MCF 10A (cell line): ENCODE measurements at regions not wholly inside any gene's neighbourhood (a gene's known extent, or its start where the extent isn't known, plus 50 kb on each side); places are given as distances from the start of the nearest gene placed in this dataset.

Experiments used
- BruUV-seq: library from RNA; stranded (reverse); fragments of 400-500 nt; replicated peaks from 2 replicates; lab custom pipeline; 2021; lab: Mats Ljungman, UMichigan
- CTCF ChIA-PET: fragments of 300-600 bp; sonication (Branson Sonifier 250); formaldehyde crosslinking; extraction: SDS; loops from one replicate; lab custom pipeline; 2021; ENCODE audit warnings: antibody characterized with exemption, inconsistent platforms; lab: Yijun Ruan, JAX
- POLR2A ChIA-PET: fragments of 300-600, 350-650 bp; sonication (Branson Sonifier 250); formaldehyde crosslinking; extraction: SDS; loops from one replicate; lab custom pipeline; 2020; ENCODE audit warnings: antibody characterized with exemption, inconsistent platforms; lab: Yijun Ruan, JAX
- DNase-seq: peaks from one replicate; pipeline ENCODE4 v3.0.0-alpha.2; 2018; ENCODE audit not compliant: unreplicated experiment
- H3K27ac Mint-ChIP-seq: one replicate; pipeline ENCODE4 v1.8.0; 2022; ENCODE audit warnings: mild to moderate bottlenecking, low read depth, mixed read lengths; ENCODE audit not compliant: unreplicated experiment
- H3K27me3 Mint-ChIP-seq: one replicate; pipeline ENCODE4 v1.8.0; 2022; ENCODE audit warnings: mixed read lengths; ENCODE audit not compliant: insufficient read depth, unreplicated experiment
- H3K36me3 Mint-ChIP-seq: one replicate; pipeline ENCODE4 v1.8.0; 2022; ENCODE audit warnings: mild to moderate bottlenecking, moderate library complexity, mixed read lengths; ENCODE audit not compliant: insufficient read depth, unreplicated experiment
- H3K4me1 Mint-ChIP-seq: one replicate; pipeline ENCODE4 v1.8.0; 2022; ENCODE audit warnings: mixed read lengths; ENCODE audit not compliant: insufficient read depth, unreplicated experiment
- H3K4me3 Mint-ChIP-seq: one replicate; pipeline ENCODE4 v1.8.0; 2022; ENCODE audit warnings: mild to moderate bottlenecking, moderate library complexity, mixed read lengths; ENCODE audit not compliant: unreplicated experiment
- H3K9me3 Mint-ChIP-seq: one replicate; pipeline ENCODE4 v1.8.0; 2022; ENCODE audit warnings: mixed read lengths; ENCODE audit not compliant: unreplicated experiment
- intact Hi-C: fragments of 100-400 bp; cut with micrococcal nuclease; formaldehyde crosslinking; loops from 2 replicates; pipeline ENCODE4 v1.14.1; 2022
- TF ChIP-seq, protein P1 (sequence below): fragments of 200-600 bp; IDR thresholded peaks from one replicate; pipeline ENCODE4 v1.8.0; 2022; ENCODE audit warnings: antibody characterized with exemption, mild to moderate bottlenecking; ENCODE audit not compliant: unreplicated experiment

DNA sequence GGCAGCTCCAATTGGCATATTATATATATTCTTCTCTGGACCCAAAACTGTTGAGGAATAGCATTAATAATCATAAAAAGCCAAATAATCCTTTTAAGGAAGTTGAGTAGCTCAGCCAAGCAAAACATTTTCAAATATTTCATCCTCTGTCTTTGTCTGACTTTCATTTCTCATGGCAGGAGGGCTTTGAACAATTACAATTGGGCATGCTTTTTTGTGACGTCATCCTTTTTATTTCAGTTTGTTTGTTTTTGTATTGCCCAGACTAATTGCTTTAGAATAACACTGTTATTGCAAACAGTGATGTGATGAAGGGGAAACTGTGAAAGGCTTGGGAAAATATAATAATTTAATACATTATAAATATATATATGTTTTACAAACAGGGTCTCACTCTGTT, 65.2 kb upstream of the MAP1B start:
- Mint-ChIP-seq H3K9me3 (peaks cover under 1% of the 10 kb centered on the region), H3K4me3 (no peak overlapping the region), H3K27ac (no peak overlapping the region), H3K4me1 (peaks cover 3% of the 10 kb centered on the region), H3K27me3 (peaks cover 45% of the 10 kb centered on the region), H3K36me3 (no peaks in the 10 kb centered on the region)
- POLR2A ChIA-PET, result interaction anchor here (0.7 kb wide), 1 partner anchor 12 kb away, joined by 4 read pairs; no protein-coding TSS in a partner anchor
- BruUV-seq, result no TSS peak
- no peak for DNase-seq
- TF ChIP-seq, protein P1, sequence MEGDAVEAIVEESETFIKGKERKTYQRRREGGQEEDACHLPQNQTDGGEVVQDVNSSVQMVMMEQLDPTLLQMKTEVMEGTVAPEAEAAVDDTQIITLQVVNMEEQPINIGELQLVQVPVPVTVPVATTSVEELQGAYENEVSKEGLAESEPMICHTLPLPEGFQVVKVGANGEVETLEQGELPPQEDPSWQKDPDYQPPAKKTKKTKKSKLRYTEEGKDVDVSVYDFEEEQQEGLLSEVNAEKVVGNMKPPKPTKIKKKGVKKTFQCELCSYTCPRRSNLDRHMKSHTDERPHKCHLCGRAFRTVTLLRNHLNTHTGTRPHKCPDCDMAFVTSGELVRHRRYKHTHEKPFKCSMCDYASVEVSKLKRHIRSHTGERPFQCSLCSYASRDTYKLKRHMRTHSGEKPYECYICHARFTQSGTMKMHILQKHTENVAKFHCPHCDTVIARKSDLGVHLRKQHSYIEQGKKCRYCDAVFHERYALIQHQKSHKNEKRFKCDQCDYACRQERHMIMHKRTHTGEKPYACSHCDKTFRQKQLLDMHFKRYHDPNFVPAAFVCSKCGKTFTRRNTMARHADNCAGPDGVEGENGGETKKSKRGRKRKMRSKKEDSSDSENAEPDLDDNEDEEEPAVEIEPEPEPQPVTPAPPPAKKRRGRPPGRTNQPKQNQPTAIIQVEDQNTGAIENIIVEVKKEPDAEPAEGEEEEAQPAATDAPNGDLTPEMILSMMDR, result no peak
- intact Hi-C loops, result no loop called here
- CTCF ChIA-PET, result interaction anchor here (0.6 to 1.0 kb wide), 2 partner anchors 258 to 335 kb away, joined by 3 read pairs; no protein-coding TSS in a partner anchor

DNA sequence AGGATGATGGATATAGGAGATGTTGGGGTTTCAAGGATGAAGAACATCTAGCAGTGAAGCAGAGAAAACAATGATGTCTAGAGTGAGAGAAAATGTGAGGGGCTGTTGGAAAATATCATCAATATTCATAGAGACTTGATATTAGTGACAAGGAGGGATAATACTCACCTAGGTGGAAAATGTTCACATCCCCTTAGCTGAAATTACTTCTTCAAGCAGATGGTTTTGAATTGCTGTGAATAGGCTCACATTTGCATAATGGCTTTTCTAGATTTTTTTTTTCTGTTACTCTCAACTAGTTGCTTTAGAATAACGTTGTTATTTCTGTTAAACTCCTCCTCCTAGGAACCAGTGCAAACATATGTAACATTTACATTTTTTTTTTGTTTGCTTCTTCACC, 61.6 kb upstream of the MAP1B start:
- BruUV-seq, result no TSS peak
- POLR2A ChIA-PET, result no interaction called here
- H3K27me3 Mint-ChIP-seq, result peaks cover 60% of the 10 kb centered on the region
- H3K27ac Mint-ChIP-seq, result no peak overlapping the region
- H3K4me1 Mint-ChIP-seq, result no peaks in the 10 kb centered on the region
- H3K36me3 Mint-ChIP-seq, result no peaks in the 10 kb centered on the region
- peaks cover 7% of the 10 kb centered on the region for H3K9me3 Mint-ChIP-seq
- no peak for DNase-seq
- TF ChIP-seq, protein P1, result no peak
- intact Hi-C loops, result no loop called here
- no peak overlapping the region for H3K4me3 Mint-ChIP-seq
- CTCF ChIA-PET, result no interaction called here

DNA sequence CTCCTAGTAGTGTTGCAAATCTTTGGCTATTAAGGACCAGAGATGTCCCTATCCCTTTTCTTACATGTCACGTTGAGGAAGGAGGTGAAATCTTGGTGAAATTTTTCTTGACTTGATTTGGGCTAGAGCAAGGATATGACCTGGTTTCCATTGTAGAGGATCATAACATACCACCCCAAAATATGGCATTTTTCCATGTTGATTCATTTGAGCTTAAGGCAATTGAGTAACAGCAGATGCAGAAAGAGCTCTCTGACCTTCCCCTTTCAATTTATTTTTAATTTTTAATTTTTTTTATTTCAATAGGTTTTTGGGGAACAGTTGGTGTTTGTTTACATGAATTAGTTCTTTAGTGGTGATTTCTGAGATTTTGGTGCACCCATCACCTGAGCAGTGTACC, 61.2 kb upstream of the MAP1B start:
- no peaks in the 10 kb centered on the region for H3K36me3 Mint-ChIP-seq
- ChIA-PET CTCF (no interaction called here), POLR2A (no interaction called here)
- intact Hi-C loops, result no loop called here
- no peak for DNase-seq
- H3K4me3 Mint-ChIP-seq, result no peak overlapping the region
- H3K4me1 Mint-ChIP-seq, result no peaks in the 10 kb centered on the region
- H3K27ac Mint-ChIP-seq, result no peak overlapping the region
- H3K9me3 Mint-ChIP-seq, result peaks cover 7% of the 10 kb centered on the region
- BruUV-seq, result no TSS peak
- peaks cover 61% of the 10 kb centered on the region for H3K27me3 Mint-ChIP-seq
- TF ChIP-seq, protein P1, result no peak

DNA sequence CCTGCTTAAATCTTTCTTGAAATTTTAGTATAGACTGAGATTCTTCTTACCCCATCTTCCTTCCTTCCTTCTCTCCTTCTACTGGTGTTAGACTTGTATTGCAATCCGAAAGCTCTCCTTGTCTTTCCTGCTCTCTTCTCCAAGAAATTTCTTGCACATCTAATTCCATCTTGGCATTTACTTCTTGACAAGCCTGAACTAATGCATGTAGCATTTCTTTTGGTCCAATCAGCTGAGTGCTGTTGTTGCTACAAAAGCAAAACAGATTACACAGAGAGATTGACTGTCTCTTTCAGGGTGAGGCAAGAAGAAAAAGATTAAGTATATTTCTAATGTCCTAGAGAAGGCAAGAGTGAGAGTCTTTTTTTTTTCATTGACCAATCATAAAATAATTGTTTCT, 51.6 kb upstream of the MAP1B start:
- Mint-ChIP-seq H3K27ac (no peak overlapping the region), H3K36me3 (no peaks in the 10 kb centered on the region), H3K4me1 (no peaks in the 10 kb centered on the region), H3K4me3 (no peak overlapping the region), H3K27me3 (peaks cover 81% of the 10 kb centered on the region), H3K9me3 (no peaks in the 10 kb centered on the region)
- CTCF ChIA-PET, result no interaction called here
- intact Hi-C loops, result no loop called here
- POLR2A ChIA-PET, result interaction anchor here (1.1 kb wide), 1 partner anchor 12 kb away, joined by 4 read pairs; no protein-coding TSS in a partner anchor
- DNase-seq, result no peak
- TF ChIP-seq, protein P1, result no peak
- BruUV-seq, result no TSS peak
